CD14-positive monocyte (primary cell): ENCODE measurements at regions not wholly inside any gene's neighbourhood (a gene's known extent, or its start where the extent isn't known, plus 50 kb on each side); places are given as distances from the start of the nearest gene placed in this dataset.
"Not testable (repeated sequence)": the region's sequence is repeated elsewhere in the genome, so short reads cannot be mapped to it uniquely, and the experiment has no call there.

Source experiments
- DNase-seq, 3 donors: peaks; one replicate each; pipeline ENCODE4 v3.0.0-alpha.2; 2011 to 2022
- H2AFZ ChIP-seq: 2 replicates; pipeline ENCODE4 v1.6.0; 2012; ENCODE audit warnings: mild to moderate bottlenecking, low read depth, low read length, inconsistent platforms; ENCODE audit not compliant: insufficient read depth, poor library complexity, severe bottlenecking
- H3K27ac ChIP-seq, 2 donors: 1 replicate in 1 of 2; 2 replicates in 1 of 2; pipeline ENCODE4 v1.5.1; 2012 to 2013; ENCODE audit warnings: low read length in 2 of 2, control low read depth in 1 of 2, inconsistent platforms in 1 of 2, low read depth in 1 of 2, mild to moderate bottlenecking in 1 of 2
- H3K27me3 ChIP-seq, 2 donors: one replicate each; pipeline versions ENCODE4 v1.6.0 to v1.6.1; 2011 to 2013; ENCODE audit warnings: low read length in 2 of 2; ENCODE audit not compliant: control insufficient read depth in 2 of 2, insufficient read depth in 2 of 2
- H3K36me3 ChIP-seq, 2 donors: replicated peaks in 1 of 2; 1 replicate in 1 of 2; 2 replicates in 1 of 2; pipeline versions ENCODE4 v1.5.1 to v1.6.1; 2012 to 2013; ENCODE audit warnings: low read length in 2 of 2, control low read depth in 1 of 2, inconsistent platforms in 1 of 2, mild to moderate bottlenecking in 1 of 2; ENCODE audit not compliant: insufficient read depth in 2 of 2, control insufficient read depth in 1 of 2
- H3K4me1 ChIP-seq, 2 donors: 1 replicate in 1 of 2; 2 replicates in 1 of 2; pipeline versions ENCODE4 v1.5.1 to v1.6.1; 2012 to 2013; ENCODE audit warnings: low read length in 2 of 2, control low read depth in 1 of 2, inconsistent platforms in 1 of 2, mild to moderate bottlenecking in 1 of 2, moderate library complexity in 1 of 2; ENCODE audit not compliant: insufficient read depth in 2 of 2, control insufficient read depth in 1 of 2
- H3K4me2 ChIP-seq: replicated peaks from 2 replicates; pipeline ENCODE3; 2012; ENCODE audit warnings: low read length, moderate library complexity, mild to moderate bottlenecking; ENCODE audit not compliant: poor library complexity, severe bottlenecking; ENCODE audit errors: extremely low read depth
- H3K4me3 ChIP-seq, 3 experiments: fragments of 200-600 bp in 1 of 3; sonication (generic) in 1 of 3; replicated peaks in 1 of 3; 1 replicate in 2 of 3; 2 replicates in 1 of 3; pipeline ENCODE4 v1.5.1; 2011 to 2013; ENCODE audit warnings: low read length in 3 of 3, mild to moderate bottlenecking in 3 of 3, control low read depth in 2 of 3, low read depth in 2 of 3, inconsistent platforms in 1 of 3, moderate library complexity in 1 of 3
- H3K79me2 ChIP-seq: 2 replicates; pipeline ENCODE4 v1.6.0; 2012; ENCODE audit warnings: mild to moderate bottlenecking, control low read depth, inconsistent platforms, low read length, moderate library complexity; ENCODE audit not compliant: insufficient read depth
- H3K9ac ChIP-seq: 2 replicates; pipeline ENCODE4 v1.6.0; 2017; ENCODE audit warnings: low read length, mild to moderate bottlenecking; ENCODE audit not compliant: insufficient read depth, poor library complexity, severe bottlenecking
- H3K9me3 ChIP-seq, 2 donors: replicated peaks in 1 of 2; 1 replicate in 1 of 2; 2 replicates in 1 of 2; pipeline versions ENCODE4 v1.5.1 to v1.6.1; 2012 to 2013; ENCODE audit warnings: low read length in 2 of 2, control low read depth in 1 of 2; ENCODE audit not compliant: control insufficient read depth in 1 of 2, insufficient read depth in 1 of 2
- H4K20me1 ChIP-seq: 2 replicates; pipeline ENCODE4 v1.6.0; 2012; ENCODE audit warnings: mild to moderate bottlenecking, low read length, control low read depth, moderate library complexity; ENCODE audit not compliant: insufficient read depth
- H3K27ac Mint-ChIP-seq, 7 donors: one replicate each; pipeline ENCODE4 v1.8.0; 2020; ENCODE audit warnings: mild to moderate bottlenecking in 7 of 7, mixed read lengths in 7 of 7, moderate library complexity in 6 of 7, inconsistent platforms in 2 of 7
- H3K27me3 Mint-ChIP-seq, 3 donors: one replicate each; pipeline ENCODE4 v1.8.0; 2021 to 2022; ENCODE audit warnings: low read depth in 3 of 3, mild to moderate bottlenecking in 3 of 3, mixed read lengths in 3 of 3, moderate library complexity in 3 of 3, inconsistent platforms in 1 of 3
- H3K36me3 Mint-ChIP-seq, 2 donors: one replicate each; pipeline ENCODE4 v1.8.0; 2020; ENCODE audit warnings: mixed read lengths in 2 of 2, inconsistent platforms in 1 of 2, mild to moderate bottlenecking in 1 of 2
- H3K4me1 Mint-ChIP-seq: one replicate; pipeline ENCODE4 v1.8.0; 2020; ENCODE audit warnings: mild to moderate bottlenecking, mixed read lengths
- H3K4me3 Mint-ChIP-seq, 2 donors: one replicate each; pipeline ENCODE4 v1.8.0; 2020; ENCODE audit warnings: mild to moderate bottlenecking in 2 of 2, mixed read lengths in 2 of 2, moderate library complexity in 1 of 2
- H3K9me3 Mint-ChIP-seq, 7 donors: one replicate each; pipeline ENCODE4 v1.8.0; 2020 to 2022; ENCODE audit warnings: mixed read lengths in 7 of 7, mild to moderate bottlenecking in 6 of 7, moderate library complexity in 6 of 7, inconsistent platforms in 2 of 7
- WGBS: methylation state at CpG from one replicate; pipeline ENCODE4 v1.1.5; 2013; ENCODE audit warnings: missing lambda C conversion rate; ENCODE audit not compliant: insufficient coverage; 5-methylcytosine and 5-hydroxymethylcytosine counted together
- intact Hi-C, 2 donors: fragments of 100-400 bp; cut with micrococcal nuclease; formaldehyde crosslinking; loops; one replicate each; pipeline versions ENCODE4 v1.15.0 to v1.15.1; 2023
- TF ChIP-seq, protein P1 (sequence below): fragments of 200-600 bp; IDR thresholded peaks from one replicate; pipeline ENCODE4 v1.8.0; 2022; ENCODE audit warnings: antibody characterized with exemption, mild to moderate bottlenecking

DNA sequence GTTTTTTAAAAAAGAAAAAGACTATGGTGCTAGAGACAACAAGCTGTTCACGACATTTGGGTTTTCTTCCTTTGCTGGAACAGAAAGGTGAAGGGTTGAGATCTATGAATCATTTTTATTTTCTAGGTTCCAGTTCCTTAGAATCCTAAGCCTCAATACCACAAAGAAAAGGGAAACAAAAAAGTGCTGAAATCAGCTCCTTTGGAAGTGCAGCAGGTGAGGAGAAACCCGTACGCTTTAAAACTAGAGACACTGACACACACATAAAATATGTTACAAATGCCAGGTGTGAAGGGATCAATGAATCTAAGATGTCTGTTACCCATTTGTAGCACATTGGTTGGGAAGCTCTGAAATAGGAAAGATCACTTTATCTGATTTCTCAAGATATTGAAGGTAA, 125.2 kb downstream of the AREG start:
- TF ChIP-seq, protein P1, sequence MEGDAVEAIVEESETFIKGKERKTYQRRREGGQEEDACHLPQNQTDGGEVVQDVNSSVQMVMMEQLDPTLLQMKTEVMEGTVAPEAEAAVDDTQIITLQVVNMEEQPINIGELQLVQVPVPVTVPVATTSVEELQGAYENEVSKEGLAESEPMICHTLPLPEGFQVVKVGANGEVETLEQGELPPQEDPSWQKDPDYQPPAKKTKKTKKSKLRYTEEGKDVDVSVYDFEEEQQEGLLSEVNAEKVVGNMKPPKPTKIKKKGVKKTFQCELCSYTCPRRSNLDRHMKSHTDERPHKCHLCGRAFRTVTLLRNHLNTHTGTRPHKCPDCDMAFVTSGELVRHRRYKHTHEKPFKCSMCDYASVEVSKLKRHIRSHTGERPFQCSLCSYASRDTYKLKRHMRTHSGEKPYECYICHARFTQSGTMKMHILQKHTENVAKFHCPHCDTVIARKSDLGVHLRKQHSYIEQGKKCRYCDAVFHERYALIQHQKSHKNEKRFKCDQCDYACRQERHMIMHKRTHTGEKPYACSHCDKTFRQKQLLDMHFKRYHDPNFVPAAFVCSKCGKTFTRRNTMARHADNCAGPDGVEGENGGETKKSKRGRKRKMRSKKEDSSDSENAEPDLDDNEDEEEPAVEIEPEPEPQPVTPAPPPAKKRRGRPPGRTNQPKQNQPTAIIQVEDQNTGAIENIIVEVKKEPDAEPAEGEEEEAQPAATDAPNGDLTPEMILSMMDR: no peak
- no peaks in the 10 kb centered on the region for H3K79me2 ChIP-seq
- no peak for DNase-seq
- WGBS: no CpG with 5 or more reads among the region's 3 CpGs
- H3K27me3 ChIP-seq: no peaks in the 10 kb centered on the region
- no peak overlapping the region for H3K27ac ChIP-seq
- H3K4me3 ChIP-seq: no peak overlapping the region
- H3K9ac ChIP-seq: no peak overlapping the region
- H2AFZ ChIP-seq: no peak overlapping the region
- no peak overlapping the region for H3K4me3 Mint-ChIP-seq
- no peaks in the 10 kb centered on the region for H4K20me1 ChIP-seq
- H3K36me3 Mint-ChIP-seq: no peaks in the 10 kb centered on the region
- no peaks in the 10 kb centered on the region for H3K9me3 ChIP-seq
- H3K27me3 Mint-ChIP-seq: no peaks in the 10 kb centered on the region
- H3K4me2 ChIP-seq: no peak overlapping the region
- peaks cover 0 to 21% (median 2%) of the 10 kb centered on the region in 7 donors for H3K9me3 Mint-ChIP-seq
- H3K4me1 Mint-ChIP-seq: no peaks in the 10 kb centered on the region
- no peak overlapping the region for H3K27ac Mint-ChIP-seq
- H3K4me1 ChIP-seq: no peaks in the 10 kb centered on the region
- intact Hi-C loops: no loop called here
- H3K36me3 ChIP-seq: no peaks in the 10 kb centered on the region

DNA sequence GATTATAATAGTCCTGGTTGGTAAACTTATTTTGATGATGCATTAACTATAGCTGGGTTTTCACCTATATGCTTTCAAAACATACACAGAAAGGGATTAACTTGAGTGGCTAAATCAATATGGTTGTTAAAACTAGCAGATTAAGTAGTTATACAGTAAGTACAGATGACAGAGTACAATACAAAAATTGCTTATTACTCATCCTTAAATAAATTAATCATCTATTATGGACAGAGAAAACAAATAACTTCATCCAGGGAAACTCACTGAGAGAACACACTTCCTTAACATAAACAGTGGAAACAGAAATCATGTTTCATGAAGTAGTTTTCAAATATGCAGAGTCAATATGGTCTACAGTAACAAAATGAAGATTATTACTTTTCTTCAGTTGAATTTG, 133.4 kb downstream of the AREG start:
- Histone ChIP-seq H3K79me2 (no peaks in the 10 kb centered on the region), H2AFZ (no peak overlapping the region), H3K9me3 (no peaks in the 10 kb centered on the region), H3K4me2 (no peak overlapping the region), H3K27ac (no peak overlapping the region), H3K27me3 (no peaks in the 10 kb centered on the region), H3K36me3 (no peaks in the 10 kb centered on the region), H3K9ac (no peak overlapping the region), H3K4me3 (no peak overlapping the region), H4K20me1 (no peaks in the 10 kb centered on the region), H3K4me1 (peaks cover 0 to 6% of the 10 kb centered on the region in 2 donors)
- Mint-ChIP-seq H3K4me3 (no peak overlapping the region), H3K36me3 (no peaks in the 10 kb centered on the region), H3K9me3 (peaks cover 0 to 10% (median 0%) of the 10 kb centered on the region in 7 donors), H3K4me1 (peaks cover 3% of the 10 kb centered on the region), H3K27ac (no peak overlapping the region), H3K27me3 (peaks cover 0 to 3% (median 0%) of the 10 kb centered on the region in 3 donors)
- no peak for DNase-seq
- intact Hi-C loops: no loop called here
- TF ChIP-seq, protein P1: no peak

DNA sequence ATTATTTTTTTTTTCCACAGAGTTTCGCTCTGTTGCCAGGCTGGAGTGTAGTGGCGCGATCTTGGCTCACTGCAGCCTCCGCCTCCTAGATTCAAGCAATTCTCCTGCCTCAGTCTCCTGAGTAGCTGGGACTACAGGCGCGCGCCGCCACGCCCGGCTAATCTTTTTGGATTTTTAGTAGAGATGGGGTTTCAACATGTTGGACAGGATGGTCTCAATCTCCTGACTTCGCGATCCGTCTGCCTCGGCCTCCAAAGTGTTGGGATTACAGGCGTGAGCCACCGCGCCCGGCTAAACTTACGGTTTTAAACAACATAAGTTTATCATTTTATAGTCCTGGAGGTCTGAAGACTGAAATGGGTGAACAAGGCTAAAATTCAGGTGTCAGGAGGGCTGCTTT, 133.9 kb downstream of the AREG start:
- H3K4me1 Mint-ChIP-seq, H3K36me3 ChIP-seq, H4K20me1 ChIP-seq, H3K4me2 ChIP-seq, H3K27me3 Mint-ChIP-seq, DNase-seq, H2AFZ ChIP-seq, H3K4me3 ChIP-seq, H3K9me3 ChIP-seq, H3K27ac Mint-ChIP-seq, H3K9ac ChIP-seq, H3K27ac ChIP-seq, H3K36me3 Mint-ChIP-seq, H3K4me3 Mint-ChIP-seq, H3K27me3 ChIP-seq, H3K79me2 ChIP-seq, intact Hi-C loops: not testable (repeated sequence)
- H3K4me1 ChIP-seq: peaks cover 0 to 10% of the 10 kb centered on the region in 2 donors
- peaks cover 0 to 10% (median 0%) of the 10 kb centered on the region in 7 donors for H3K9me3 Mint-ChIP-seq
- WGBS: 80% methylated on average over 12 of the region's 19 CpGs
